Epithelial cell of esophagus (primary cell): ENCODE measurements at regions not wholly inside any gene's neighbourhood (a gene's known extent, or its start where the extent isn't known, plus 50 kb on each side); places are given as distances from the start of the nearest gene placed in this dataset.

Experiments used
- DNase-seq: peaks from one replicate; pipeline ENCODE4 v3.0.0; 2010; ENCODE audit warnings: low read depth
- H3K4me3 ChIP-seq: 2 replicates; pipeline ENCODE4 v1.5.1; 2011; ENCODE audit warnings: mild to moderate bottlenecking, low read length, control low read depth
- CTCF ChIP-seq: IDR thresholded peaks from 2 replicates; pipeline ENCODE4 v1.5.1; 2011; ENCODE audit warnings: low read depth, mild to moderate bottlenecking, low read length, control low read depth, inconsistent platforms; ENCODE audit not compliant: insufficient read depth; ENCODE audit errors: missing control alignments

DNA sequence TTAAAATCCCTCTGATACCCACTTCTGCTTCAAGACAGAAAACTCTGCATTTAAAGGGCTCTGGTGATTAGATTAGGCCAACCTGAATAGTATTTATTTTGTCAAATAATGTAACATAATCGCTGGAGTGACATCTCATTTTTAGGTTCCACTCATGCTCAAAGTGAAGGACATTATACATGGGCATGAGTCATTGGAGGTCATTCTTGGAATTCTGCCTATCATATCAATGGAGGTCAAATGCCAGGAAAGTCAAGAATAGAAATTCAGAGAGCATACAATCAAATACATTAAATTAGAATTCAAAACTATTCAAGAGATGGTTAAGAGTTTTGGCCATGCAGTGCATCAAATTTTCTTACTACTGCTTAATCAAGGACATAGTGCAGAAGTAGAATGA lies 50.8 kb upstream of the PRSS1 start:
- no peak for TF ChIP-seq CTCF
- no peak for DNase-seq
- no peak overlapping the region for H3K4me3 ChIP-seq

GRCh38 chr7:142697270-142697669 lies 52.0 kb upstream of the PRSS1 start:
- H3K4me3 ChIP-seq, result no peak overlapping the region
- TF ChIP-seq CTCF, result no peak
- DNase-seq, result peak; percentile 64

GRCh38 chr7:142696456-142697179 lies 52.7 kb upstream of the PRSS1 start:
- H3K4me3 ChIP-seq, result no peak overlapping the region
- no peak for DNase-seq
- no peak for TF ChIP-seq CTCF

GRCh38 chr7:142693911-142694310 lies 55.4 kb upstream of the PRSS1 start:
- TF ChIP-seq CTCF, result no peak
- no peak for DNase-seq
- H3K4me3 ChIP-seq, result no peak overlapping the region

- DNase-seq, result no peak
- TF ChIP-seq CTCF, result no peak
- H3K4me3 ChIP-seq, result no peak overlapping the region
These were observed 58.6 kb upstream of the PRSS1 start for GRCh38 chr7:142690554-142691182.

DNA sequence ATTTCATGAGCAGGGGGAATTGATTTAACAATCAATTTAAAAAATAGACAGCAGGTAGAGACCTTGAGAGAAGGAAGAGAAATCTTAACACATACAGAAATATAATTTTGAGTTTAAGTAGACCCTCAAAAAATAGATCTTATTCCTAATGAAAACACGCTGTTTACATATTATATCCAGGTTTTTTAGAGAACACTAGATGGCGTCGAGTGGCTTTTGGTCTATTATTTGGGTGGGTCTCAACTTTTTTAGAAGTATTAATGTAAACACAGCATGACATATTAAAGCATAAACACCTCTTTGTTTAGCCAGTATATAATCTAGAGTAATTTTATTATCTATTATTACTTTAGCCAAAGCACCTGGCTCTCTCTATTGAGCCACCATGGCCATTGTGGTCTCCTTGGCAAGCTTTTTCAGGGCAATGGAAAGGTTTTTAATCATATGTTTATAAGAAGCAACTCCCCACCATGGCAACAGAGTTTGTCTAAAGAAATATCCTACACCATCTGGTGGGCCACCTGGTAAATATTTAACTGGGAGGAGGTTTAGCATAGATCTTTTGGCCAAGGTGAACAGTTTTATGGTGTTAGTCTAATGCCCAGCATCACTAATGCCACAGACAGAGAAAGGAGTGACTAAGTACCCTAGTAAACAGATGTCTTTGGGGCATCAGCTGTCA lies 59.7 kb upstream of the PRSS1 start:
- no peak overlapping the region for H3K4me3 ChIP-seq
- TF ChIP-seq CTCF, result no peak
- no peak for DNase-seq
